HG03139 (cell line): ENCODE measurements at regions not wholly inside any gene's neighbourhood (a gene's known extent, or its start where the extent isn't known, plus 50 kb on each side); places are given as distances from the start of the nearest gene placed in this dataset.
"Not testable (repeated sequence)": the region's sequence is repeated elsewhere in the genome, so short reads cannot be mapped to it uniquely, and the experiment has no call there.

ENCODE experiments used
- ATAC-seq: cut with Tn5 transposase; IDR thresholded peaks from one replicate; pipeline ENCODE4 v1.9.1; 2021; ENCODE audit not compliant: unreplicated experiment

DNA sequence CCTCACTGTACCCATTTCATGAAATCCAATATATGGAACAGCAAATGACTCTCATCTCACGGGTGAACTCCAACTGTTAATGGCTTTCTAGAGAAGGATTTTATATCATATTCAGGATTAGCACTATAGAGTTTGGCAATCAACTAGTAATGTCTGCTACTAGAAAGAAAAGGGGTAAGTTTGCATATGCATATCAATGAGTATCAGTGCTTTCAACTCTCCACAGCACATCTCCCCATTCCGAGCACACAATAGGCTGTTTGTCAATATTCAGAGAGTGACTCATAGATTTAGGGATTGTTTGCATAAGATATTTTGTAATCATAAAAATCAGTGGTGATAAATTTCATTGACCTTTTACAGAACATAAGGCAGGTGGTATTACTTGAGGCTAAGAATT lies 163.2 kb upstream of the LMCD1 start:
- ATAC-seq: no peak

DNA sequence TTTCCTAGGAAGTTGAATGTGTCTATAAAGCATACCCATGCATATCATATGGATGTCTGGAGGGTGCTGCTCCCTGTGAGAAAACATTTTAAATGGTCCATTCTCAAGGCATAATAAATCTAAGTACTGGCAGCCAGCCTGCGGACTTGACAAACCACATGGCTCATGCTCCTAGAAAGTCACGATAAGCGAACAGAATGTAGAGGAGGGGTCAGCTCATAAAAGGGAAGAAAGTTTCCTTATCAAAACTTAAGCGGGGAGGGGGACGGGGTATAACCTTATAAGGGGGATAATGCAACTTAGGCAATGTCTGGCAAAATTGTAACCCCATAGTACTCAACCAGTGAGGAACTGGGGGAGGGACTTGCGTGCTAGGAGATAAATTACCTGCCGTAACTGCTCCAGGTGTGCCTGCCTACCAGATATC lies 159.8 kb upstream of the LMCD1 start:
- no peak for ATAC-seq

DNA sequence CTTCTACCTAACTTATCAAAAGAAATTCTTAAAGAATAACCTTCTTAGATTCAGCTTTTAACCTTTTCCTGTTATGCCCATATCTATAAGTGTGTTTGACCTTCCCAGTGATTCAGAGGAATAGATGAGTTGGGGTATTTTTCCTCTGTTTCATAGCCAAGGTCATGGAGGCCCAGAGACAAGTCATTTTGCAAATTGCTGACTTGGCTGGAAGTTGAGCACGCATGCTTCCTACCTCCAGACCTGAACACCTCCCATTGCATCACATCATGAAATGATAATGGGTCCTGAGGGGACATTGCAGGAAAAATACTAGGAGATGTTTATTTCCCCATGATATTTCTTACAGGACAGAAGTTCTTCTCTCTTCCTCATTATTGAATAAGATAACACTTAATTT lies 158.6 kb upstream of the LMCD1 start:
- no peak for ATAC-seq

DNA sequence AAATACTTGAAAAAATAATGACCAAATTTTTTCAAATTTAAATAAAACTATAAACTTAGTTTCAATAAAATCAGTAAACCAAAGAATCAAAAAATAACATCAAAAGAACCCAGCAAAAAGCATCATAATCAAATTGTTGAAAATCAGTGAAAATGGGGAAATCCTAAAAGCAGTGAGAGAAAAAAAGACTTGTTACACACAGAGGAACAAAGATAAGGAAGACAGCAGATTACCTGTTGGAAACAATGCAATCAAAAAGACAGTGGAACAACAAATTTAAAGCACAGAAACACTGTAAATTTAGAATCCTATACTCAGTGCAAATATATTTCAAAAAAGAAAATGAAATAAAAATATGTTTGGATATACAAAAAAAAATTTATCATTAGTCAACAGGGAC lies 156.2 kb upstream of the LMCD1 start:
- no peak for ATAC-seq

DNA sequence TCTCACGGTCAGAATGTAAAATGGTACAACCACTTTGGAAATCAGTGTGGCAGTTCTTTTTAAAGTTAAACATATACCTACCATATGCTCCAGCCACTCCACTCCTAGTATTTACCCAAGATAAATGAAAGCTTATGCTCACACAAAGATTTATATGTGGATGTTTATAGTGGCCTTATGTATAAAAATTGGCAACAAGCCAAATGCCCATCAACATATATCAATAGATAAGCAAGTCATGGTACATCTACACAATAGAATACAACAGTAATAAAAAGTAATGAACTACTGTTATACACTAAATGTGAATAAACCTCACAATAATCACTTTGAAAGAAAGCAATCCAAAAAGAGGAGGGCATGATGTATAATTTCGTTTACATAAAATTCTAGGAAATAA lies 153.5 kb upstream of the LMCD1 start:
- ATAC-seq: no peak

DNA sequence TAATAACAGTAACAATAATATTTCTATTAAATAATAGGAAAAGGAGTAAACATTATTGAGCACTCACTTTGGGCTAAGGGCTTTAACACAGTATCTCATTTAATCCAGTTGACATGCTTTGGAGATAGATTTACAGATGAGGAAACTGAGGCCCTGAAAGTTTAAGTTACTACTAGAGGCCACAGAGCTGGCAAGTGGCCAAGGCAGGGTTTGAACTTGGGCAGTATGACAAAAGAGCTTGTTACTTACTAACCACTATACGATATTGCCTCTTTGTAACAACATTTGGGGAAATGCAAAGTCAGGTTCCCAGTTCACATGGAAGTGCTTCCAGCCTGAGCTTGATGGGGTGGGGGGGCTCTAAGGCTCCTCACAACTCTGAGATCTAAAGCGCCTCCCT lies 149.1 kb upstream of the LMCD1 start:
- ATAC-seq: no peak

DNA sequence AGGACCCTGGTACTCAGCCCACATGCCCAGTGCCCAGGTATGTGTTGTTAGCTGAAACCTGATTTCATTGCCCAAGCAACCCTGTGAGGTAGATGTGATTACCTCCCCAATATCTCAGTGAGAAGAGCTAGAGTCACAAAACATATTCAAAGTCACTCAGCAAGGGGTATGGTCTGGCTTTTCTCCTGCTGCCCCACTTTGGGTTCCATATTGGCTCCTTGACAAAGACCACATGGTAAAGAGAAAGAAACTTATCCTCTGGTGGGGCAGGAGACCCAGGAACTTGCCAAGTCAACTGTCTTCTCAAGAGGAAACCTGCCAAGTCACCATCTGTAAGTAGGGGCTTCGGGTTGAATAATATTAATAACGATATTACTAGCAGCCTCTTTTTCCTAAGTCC lies 148.3 kb upstream of the LMCD1 start:
- ATAC-seq: no peak

DNA sequence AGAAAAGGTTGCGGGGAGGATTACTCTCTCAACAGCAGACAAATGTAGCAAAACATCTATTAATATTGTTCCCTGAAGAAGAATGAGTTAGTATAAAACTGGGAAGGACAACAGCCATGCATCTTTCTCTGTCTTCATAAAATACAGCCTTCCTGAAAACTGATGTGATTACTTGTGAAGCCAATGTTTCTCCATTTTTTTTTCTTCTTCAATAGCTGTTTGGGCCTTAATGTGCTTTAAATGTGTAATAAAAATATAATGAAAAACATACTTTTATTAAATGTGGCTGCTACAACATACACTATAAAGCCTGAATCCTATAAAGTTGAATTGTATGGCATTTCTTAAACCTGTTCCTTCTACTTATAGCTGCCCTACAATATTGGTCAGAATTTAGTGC lies 146.3 kb upstream of the LMCD1 start:
- no peak for ATAC-seq

DNA sequence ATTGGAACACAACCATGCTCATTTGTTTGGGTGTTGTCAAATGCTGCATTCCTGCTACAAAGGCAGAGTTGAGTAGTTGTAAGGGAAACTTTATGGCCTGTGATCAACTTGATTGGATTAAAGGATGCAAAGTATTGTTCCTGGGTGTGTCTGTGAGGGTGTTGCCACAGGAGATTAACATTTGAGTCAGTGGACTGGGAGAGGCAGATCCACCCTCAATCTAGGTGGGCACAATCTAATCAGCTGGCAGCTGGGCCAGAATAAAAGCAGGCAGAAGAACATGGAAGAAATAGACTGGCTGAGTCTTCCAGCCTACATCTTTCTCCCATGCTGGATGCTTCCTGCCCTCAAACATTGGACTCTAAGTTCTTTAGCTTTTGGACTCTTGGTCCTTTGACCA lies 145.6 kb upstream of the LMCD1 start:
- ATAC-seq: not testable (repeated sequence)

DNA sequence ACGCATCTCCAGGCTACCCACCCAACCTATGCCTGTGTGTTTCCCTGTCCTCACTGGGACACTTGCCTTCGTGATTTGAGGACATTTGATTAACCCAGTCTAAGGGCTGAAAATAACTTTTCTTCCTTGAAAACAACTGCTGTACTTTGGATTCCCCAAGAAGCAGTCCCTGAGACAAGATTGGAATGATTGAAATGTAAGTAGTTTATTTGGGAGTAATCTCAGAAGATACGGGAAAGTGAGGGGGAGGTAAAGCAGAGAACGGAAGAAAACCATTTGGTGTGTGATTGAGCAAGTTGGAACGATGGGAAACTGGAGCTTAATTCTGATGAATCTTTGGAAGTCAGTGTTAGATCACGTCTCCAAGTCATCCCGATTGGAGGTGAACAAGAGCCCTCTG lies 143.8 kb upstream of the LMCD1 start:
- no peak for ATAC-seq

DNA sequence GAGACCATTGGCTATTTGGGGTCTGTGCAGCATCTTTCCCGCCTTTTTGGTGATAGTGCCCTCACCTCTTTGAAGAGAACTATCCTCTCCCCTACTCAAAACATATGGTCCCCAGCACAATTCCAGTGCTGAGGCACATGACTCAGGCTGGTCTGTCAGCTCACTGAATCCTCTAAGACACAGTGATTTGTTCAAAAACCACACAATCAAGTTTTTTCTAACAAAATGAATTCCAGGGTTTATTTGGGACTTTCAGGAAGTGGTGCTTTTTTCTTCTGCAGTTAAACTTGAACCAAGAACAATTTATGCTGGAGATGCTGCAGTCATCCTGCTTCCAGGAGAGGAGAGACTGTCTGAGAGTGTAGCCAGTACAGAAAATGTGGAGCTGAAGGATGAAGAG lies 142.5 kb upstream of the LMCD1 start:
- no peak for ATAC-seq

DNA sequence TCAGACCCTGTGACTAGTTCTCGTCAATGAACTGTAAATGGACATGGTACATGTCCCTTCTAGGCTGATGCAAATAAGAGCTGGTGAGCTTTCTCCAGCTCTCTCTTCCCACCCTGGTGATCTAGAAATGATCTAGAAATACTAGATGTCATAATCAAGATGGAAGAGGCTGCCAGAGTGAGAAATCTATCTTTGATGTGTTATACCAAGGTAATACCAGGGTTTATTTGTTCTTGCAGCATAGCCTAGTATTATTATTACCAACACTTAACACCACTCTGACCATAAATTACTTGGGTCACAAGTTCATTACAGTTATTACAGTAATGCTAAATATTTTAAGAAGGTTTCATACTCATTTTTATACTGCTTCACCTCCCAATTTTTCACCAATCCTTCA lies 138.4 kb upstream of the LMCD1 start:
- no peak for ATAC-seq

DNA sequence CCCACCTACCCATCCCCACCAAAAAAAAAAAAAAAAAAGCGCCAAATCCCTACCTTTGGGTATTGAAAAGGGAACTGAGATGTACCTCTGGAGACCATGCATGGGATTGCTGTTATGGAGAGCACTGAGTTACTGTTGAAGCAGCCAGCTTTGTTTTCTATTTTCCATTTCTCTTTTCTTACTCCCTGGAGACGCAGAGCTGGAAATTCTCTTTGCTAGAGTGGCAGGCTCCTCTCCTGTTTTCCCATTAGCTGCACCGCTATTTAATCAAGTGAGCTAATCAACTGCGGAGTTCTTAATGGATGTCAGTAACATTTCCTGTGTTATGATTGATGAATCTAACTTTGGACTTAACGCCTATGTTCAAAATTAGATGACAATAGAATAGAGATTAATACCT lies 136.1 kb upstream of the LMCD1 start:
- ATAC-seq: no peak

DNA sequence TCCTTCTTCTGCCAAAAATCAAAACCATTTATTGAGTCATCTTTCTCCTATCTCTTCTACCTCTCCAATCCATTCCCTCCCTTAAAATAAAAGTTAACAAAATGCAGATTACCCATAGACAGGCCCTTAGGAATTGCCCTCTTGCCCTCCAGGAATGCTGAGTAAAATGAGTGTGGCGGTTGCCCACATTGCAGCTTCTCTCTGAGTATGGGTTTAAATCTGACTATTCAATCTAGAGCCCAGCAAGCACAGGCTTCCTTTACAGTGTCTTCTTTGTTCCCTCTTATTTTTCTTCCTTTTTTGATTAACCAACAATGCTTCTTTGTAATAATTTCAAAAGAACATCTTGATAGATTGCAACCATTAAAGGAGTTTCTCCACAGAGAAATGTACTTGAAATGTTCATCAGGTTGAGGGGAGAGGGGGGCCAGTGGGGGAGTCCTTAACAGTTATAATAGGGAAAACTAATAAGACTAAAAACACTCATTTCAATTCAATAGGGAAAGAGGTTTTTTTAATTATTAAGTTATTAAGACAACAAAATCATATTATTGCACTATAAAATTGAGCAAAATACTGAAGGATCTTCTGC lies 135.3 kb upstream of the LMCD1 start:
- no peak for ATAC-seq

DNA sequence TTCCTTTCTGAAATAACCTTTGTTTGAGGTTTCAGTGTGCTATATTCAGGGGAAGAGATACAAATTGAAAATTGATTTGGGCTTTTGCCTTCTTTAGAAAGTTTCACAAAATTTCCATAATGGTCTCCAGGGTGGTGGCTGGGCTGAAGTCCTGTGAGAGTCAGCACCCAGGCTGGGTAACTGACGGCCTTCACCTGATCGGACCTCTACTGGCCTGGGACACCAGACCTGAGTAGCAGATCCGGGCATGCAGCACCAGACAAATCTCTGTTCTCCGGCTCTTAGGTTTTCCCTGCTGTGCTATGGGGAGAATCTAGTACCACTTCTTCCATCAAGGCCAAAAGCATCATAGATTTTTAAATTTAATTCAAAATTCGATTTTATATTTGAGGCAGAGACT lies 133.0 kb upstream of the LMCD1 start:
- ATAC-seq: no peak

DNA sequence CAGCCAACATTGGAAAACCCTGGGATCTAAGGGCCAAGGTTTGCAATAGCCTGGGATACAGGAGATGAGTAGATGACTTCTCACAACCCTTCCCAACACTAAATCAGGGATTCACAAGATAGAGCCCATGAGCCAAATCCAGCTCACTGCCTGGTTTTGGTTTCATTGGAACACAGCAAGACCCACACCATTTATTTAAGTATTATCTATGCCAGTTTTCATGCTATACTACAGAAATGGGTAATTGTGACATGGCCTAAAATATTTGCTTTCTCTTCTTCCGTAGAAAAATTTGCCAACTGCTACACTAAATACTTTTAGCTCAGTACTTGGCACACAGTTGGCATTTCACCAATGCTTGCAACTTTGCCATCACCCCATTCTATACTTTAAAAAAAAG lies 132.0 kb upstream of the LMCD1 start:
- no peak for ATAC-seq

DNA sequence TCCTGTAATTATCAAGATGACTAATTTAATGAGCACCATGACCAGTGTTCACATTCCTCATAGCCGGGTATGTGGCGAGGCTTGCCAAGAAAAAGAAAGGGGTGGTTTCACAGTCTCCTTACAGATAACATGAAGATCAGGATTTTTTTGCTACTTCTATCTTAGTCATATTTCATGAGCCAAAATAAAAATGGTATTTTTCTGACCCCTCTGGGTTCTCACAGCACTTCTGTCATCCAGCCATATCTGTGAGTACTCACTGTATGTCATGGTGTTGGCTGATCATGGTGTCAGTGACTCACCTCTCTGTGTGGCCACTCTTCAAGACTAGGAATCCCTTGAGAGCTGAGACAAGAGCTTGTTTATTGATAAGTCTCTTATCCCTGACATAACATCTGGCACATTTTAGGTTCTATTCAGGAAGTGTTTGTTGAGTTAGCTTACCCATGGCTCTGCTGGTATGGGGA lies 130.5 kb upstream of the LMCD1 start:
- ATAC-seq: no peak

DNA sequence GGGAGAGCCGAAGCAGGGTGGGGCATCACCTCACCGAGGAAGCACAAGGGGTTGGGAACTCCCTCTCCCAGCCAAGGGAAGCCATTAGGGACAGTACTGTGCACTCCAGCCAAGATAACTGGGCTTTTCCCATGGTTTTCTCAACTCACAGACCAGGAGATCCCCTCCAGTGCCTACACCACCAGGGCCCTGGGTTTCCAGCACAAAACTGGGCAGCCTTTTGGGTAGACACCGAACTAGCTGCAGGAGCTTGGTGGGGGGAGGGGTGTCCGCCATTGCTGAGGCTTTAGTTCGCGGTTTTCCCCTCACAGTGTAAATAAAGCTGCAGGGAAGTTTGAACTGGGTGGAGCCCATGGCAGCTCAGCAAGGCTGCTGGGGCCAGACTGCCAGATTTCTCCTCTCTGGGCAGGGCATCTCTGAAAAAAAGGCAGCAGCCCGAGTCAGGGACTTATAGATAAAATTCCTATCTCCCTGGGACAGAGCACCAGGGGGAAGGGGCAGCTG lies 129.6 kb upstream of the LMCD1 start:
- ATAC-seq: no peak

DNA sequence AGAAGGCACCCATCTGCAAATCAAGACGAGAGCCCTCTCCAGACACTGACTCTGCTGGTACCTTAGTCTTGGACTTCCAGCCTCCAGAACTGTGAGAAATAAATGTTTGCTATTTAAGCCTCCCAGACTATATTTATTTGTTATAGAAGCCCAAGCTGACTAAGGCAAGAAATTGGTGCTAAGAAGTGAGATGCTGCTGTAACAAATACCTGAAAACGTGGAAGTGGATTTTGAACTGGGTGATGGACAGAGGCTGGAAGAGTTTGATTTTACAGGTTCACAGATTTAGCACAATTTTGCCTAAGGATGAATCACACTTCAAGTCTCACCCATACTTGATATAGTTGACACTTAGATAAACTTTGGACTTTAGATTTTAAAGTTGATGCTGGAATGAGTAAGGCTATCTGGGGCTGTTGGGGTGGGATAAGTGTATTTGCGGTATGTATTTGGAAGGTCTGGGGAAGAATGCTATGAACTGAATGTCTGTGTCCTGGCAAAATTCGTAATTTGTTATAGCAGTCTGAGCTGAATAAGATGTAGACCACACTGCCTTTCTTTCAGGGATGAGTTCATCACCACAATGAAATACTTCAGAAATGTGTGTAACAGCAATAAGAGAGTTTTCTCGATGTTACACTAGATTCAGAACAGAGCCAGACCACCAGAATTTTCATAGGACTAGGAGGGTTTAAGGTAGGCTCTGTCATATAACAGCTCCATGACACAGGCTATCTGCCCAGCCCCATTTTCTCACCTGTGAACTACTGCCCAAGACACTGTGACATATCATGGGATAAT lies 120.5 kb upstream of the LMCD1 start:
- no peak for ATAC-seq

DNA sequence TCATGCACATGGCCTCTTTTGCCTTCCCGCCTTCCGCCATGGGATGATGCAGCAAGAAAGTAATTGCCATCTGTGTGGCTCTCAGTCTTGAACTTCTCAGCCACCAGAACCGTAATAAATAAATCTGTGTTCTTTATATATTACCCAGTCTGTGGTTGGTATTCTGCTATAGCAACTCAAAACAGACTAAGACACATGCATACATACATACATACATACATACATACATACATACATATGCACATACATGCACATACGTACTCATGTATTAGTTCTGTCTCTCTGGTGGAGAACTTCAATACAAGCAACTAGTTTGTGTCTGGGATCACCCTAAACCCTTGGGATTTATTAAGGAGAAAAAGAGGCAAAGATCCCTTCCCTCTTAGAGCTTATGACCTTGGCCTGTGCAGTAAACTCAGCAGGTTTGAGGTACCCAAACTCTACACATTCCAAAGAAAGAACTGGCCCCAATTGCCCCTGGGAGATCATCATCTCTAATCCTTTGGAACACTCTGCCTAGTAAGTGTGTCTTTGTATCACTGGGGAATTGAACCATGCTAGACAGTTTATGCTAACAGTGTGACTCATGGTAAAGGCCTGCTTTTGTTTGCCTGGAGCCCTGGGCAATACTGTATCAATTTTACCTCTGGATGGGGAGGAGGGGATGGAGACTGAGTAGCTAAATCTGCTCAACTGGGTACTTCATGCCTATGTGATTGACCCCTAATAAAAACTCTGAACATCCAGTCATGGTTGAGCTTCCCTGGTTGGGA lies 115.6 kb upstream of the LMCD1 start:
- ATAC-seq: no peak

DNA sequence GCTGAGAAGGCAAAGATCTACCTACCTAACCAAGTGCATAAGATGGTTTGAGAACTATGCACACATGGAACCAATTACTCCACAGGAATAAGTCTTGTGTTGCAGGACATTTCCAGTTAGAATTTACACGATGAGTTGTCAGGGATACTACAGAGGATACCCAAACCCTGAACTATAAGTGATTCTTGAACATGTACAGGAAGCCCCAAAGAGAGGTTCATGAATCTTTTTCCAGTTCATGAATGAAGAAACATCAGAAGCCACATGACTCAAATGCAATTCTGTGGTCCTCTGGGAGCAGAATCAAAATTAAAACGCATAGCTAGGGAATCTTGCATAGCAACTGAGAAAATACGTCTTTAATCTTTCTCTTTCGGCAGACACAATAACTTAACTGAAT lies 114.1 kb upstream of the LMCD1 start:
- no peak for ATAC-seq

DNA sequence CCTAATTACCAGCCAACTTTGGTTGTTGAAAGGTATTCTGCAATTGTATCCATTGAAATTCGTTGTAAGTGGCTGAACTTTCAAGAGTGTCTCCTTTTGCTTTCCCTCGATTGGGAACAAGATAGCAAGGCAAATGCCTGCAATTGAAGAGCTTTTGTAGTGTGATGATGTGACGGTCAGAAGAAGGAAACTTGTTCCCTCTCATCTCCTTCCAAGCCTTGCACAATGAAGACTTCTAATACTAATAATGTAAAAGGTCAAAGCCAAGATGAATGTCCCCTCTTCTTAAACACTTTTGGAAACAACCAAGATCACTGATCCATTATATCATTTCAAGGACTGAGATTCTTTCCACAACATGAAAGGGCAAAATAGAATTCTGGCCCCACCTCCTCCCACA lies 101.9 kb upstream of the LMCD1 start:
- ATAC-seq: no peak
